HEK293 (cell line): ENCODE measurements at regions not wholly inside any gene's neighbourhood (a gene's known extent, or its start where the extent isn't known, plus 50 kb on each side); places are given as distances from the start of the nearest gene placed in this dataset.

Experiments
- HOXD13 ChIP-seq: sonication (generic); formaldehyde crosslinking; IDR thresholded peaks from 2 replicates; pipeline ENCODE4 v1.8.0; 2022; ENCODE audit warnings: missing genetic modification reagents, borderline replicate concordance
- KLF8 ChIP-seq: fragments of 450-650 bp; formaldehyde crosslinking; IDR thresholded peaks from 2 replicates; pipeline ENCODE4 v1.5.1; 2016; ENCODE audit warnings: missing biosample characterization, missing genetic modification characterization
- OVOL3 ChIP-seq: fragments of 450-650 bp; formaldehyde crosslinking; IDR thresholded peaks from 2 replicates; pipeline ENCODE4 v1.5.1; 2016; ENCODE audit warnings: missing biosample characterization, missing genetic modification characterization
- SCRT2 ChIP-seq: fragments of 450-650 bp; formaldehyde crosslinking; IDR thresholded peaks from 2 replicates; pipeline ENCODE4 v1.5.1; 2016; ENCODE audit warnings: missing biosample characterization, missing genetic modification characterization
- SETDB1 ChIP-seq: IDR thresholded peaks from one replicate; pipeline ENCODE4 v1.6.1; 2017; ENCODE audit warnings: mild to moderate bottlenecking, low read length, moderate library complexity, mixed read lengths; ENCODE audit not compliant: insufficient read length
- ZBTB17 ChIP-seq: fragments of 450-650 bp; formaldehyde crosslinking; IDR thresholded peaks from 2 replicates; pipeline ENCODE4 v1.5.1; 2016; ENCODE audit warnings: missing biosample characterization, missing genetic modification characterization
- ZBTB20 ChIP-seq: fragments of 450-650 bp; formaldehyde crosslinking; IDR thresholded peaks from 2 replicates; pipeline ENCODE4 v1.5.1; 2016; ENCODE audit warnings: missing biosample characterization, missing genetic modification characterization
- ZNF2 ChIP-seq: fragments of 450-650 bp; formaldehyde crosslinking; IDR thresholded peaks from 2 replicates; pipeline ENCODE4 v1.5.1; 2016; ENCODE audit warnings: missing biosample characterization, missing genetic modification characterization
- ZNF223 ChIP-seq: fragments of 450-650 bp; formaldehyde crosslinking; IDR thresholded peaks from 2 replicates; pipeline ENCODE4 v1.5.1; 2016; ENCODE audit warnings: missing biosample characterization, missing genetic modification characterization
- ZNF24 ChIP-seq: fragments of 450-650 bp; formaldehyde crosslinking; IDR thresholded peaks from 2 replicates; pipeline ENCODE4 v1.5.1; 2016; ENCODE audit warnings: missing biosample characterization, missing genetic modification characterization
- ZNF274 ChIP-seq, 2 experiments: fragments of 200-500 bp in 1 of 2; fragments of 450-650 bp in 1 of 2; sonication (Bioruptor generic) in 1 of 2; formaldehyde crosslinking in 1 of 2; IDR thresholded peaks; 2 replicates each; pipeline versions ENCODE4 v1.5.1 to v1.6.1; 2014 to 2016; ENCODE audit warnings: borderline replicate concordance in 1 of 2, inconsistent platforms in 1 of 2, low read length in 1 of 2, missing biosample characterization in 1 of 2, missing genetic modification characterization in 1 of 2
- ZNF621 ChIP-seq: fragments of 450-650 bp; formaldehyde crosslinking; IDR thresholded peaks from 2 replicates; pipeline ENCODE4 v1.5.1; 2017; ENCODE audit warnings: missing biosample characterization, missing genetic modification characterization
- ZNF658 ChIP-seq: fragments of 450-650 bp; formaldehyde crosslinking; IDR thresholded peaks from 2 replicates; pipeline ENCODE4; 2016; ENCODE audit warnings: missing biosample characterization, missing genetic modification characterization
- ZNF660 ChIP-seq: fragments of 450-650 bp; IDR thresholded peaks from 2 replicates; pipeline ENCODE4 v1.5.1; 2018; ENCODE audit warnings: missing biosample characterization, mild to moderate bottlenecking, missing genetic modification characterization
- ZNF830 ChIP-seq: fragments of 450-650 bp; IDR thresholded peaks from 2 replicates; pipeline ENCODE4 v1.5.0; 2018; ENCODE audit warnings: missing biosample characterization, missing genetic modification characterization, low read depth, mild to moderate bottlenecking, moderate library complexity
- ZSCAN16 ChIP-seq: fragments of 450-650 bp; formaldehyde crosslinking; IDR thresholded peaks from 2 replicates; pipeline ENCODE4 v1.5.1; 2016; ENCODE audit warnings: missing biosample characterization, missing genetic modification characterization
- TF ChIP-seq, protein P1 (sequence below): fragments of 450-650 bp; formaldehyde crosslinking; conservative IDR thresholded peaks from 2 replicates; pipeline ENCODE4 v1.5.1; 2016; ENCODE audit warnings: low read depth, missing biosample characterization, missing genetic modification characterization
- TF ChIP-seq, protein P2 (sequence below): fragments of 450-650 bp; IDR thresholded peaks from 2 replicates; pipeline ENCODE4 v1.5.1; 2018; ENCODE audit warnings: missing biosample characterization, mild to moderate bottlenecking, missing genetic modification characterization
- TF ChIP-seq, protein P3 (sequence below): fragments of 450-650 bp; formaldehyde crosslinking; IDR thresholded peaks from 2 replicates; pipeline ENCODE4 v1.5.1; 2016; ENCODE audit warnings: missing biosample characterization, missing genetic modification characterization
- TF ChIP-seq, protein P4 (sequence below): fragments of 450-650 bp; formaldehyde crosslinking; IDR thresholded peaks from 2 replicates; pipeline ENCODE4 v1.5.1; 2017; ENCODE audit warnings: missing biosample characterization, missing genetic modification characterization
- TF ChIP-seq, protein P5 (sequence below): fragments of 450-650 bp; formaldehyde crosslinking; IDR thresholded peaks from 2 replicates; pipeline ENCODE4 v1.5.1; 2016; ENCODE audit warnings: missing biosample characterization, missing genetic modification characterization
- TF ChIP-seq, protein P6 (sequence below): fragments of 450-650 bp; formaldehyde crosslinking; IDR thresholded peaks from 2 replicates; pipeline ENCODE4 v1.5.1; 2016; ENCODE audit warnings: missing biosample characterization, missing genetic modification characterization
- TF ChIP-seq, protein P7 (sequence below): fragments of 450-650 bp; formaldehyde crosslinking; IDR thresholded peaks from 2 replicates; pipeline ENCODE4 v1.5.1; 2016; ENCODE audit warnings: missing biosample characterization, missing genetic modification characterization

DNA sequence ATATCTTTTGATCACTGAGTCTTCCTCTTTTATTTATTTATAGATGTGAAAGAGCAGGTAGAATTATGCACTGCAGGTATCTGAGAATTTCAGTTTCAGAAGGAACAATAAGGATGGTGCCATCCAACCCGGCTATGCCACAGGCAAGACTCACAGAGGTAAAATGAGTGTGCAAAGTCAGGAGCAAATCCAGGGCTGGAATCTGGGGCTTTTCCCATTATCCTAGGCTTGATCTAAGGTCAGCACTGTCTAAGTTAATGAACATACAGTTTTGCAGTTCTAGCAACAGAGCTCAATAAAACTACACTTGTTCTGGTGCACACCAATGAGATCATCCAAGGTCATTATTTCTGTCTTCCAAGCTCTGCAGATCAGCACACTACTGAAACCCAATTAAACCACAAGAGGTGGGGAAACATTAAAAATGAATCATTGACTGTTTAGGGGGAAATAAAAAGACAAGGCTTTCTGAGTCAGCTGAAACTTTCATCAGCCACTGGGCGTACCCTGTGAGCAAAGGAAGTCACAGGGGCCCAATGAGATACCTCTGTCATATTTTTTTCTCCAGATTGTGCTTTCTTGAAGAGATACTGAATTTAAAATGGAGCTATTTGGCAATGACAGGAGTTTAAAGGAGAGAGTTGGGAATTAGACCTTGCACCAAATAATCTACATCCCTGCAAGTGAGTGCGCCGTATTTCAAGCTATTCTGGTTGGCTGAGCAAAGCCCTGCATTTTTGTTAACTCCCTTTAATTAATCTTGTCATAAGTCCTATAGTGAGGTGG is 662.2 kb upstream of the ZNF608 start (continued):
- TF ChIP-seq, protein P1, sequence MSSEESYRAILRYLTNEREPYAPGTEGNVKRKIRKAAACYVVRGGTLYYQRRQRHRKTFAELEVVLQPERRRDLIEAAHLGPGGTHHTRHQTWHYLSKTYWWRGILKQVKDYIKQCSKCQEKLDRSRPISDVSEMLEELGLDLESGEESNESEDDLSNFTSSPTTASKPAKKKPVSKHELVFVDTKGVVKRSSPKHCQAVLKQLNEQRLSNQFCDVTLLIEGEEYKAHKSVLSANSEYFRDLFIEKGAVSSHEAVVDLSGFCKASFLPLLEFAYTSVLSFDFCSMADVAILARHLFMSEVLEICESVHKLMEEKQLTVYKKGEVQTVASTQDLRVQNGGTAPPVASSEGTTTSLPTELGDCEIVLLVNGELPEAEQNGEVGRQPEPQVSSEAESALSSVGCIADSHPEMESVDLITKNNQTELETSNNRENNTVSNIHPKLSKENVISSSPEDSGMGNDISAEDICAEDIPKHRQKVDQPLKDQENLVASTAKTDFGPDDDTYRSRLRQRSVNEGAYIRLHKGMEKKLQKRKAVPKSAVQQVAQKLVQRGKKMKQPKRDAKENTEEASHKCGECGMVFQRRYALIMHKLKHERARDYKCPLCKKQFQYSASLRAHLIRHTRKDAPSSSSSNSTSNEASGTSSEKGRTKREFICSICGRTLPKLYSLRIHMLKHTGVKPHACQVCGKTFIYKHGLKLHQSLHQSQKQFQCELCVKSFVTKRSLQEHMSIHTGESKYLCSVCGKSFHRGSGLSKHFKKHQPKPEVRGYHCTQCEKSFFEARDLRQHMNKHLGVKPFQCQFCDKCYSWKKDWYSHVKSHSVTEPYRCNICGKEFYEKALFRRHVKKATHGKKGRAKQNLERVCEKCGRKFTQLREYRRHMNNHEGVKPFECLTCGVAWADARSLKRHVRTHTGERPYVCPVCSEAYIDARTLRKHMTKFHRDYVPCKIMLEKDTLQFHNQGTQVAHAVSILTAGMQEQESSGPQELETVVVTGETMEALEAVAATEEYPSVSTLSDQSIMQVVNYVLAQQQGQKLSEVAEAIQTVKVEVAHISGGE = 0 out of 2 replicates have a peak, but pooled peaks have one; percentile 9
- TF ChIP-seq ZSCAN16 (tag by site-specific recombination) (0 out of 2 replicates have a peak, but pooled peaks have one; percentile 45), ZBTB17 (tag by site-specific recombination) (peak; percentile 91), SCRT2 (tag by site-specific recombination) (peak; percentile 87), ZNF2 (tag by site-specific recombination) (no peak; the same call in none of the 2 replicates), ZNF274 (IDR thresholded peaks at IDR 0.05; ENCODE audit: low read length) (no peak), ZNF274 (tag by site-specific recombination; IDR thresholded peaks at IDR 0.05; ENCODE audit: borderline replicate concordance) (no peak), HOXD13 (CRISPR knock-in tag) (peak; percentile 12; the same call in 1 of the 2 replicates), ZNF658 (no peak), KLF8 (peak; percentile 64; the same call in 1 of the 2 replicates), ZNF660 (tag by site-specific recombination) (peak; percentile 96), ZNF621 (tag by site-specific recombination) (no peak), ZNF223 (tag by site-specific recombination) (no peak), ZBTB20 (tag by site-specific recombination) (peak; percentile 96), OVOL3 (tag by site-specific recombination) (peak; percentile 50), SETDB1 (no peak), ZNF24 (peak; percentile 93), ZNF830 (tag by site-specific recombination) (no peak)
- TF ChIP-seq, protein P2, sequence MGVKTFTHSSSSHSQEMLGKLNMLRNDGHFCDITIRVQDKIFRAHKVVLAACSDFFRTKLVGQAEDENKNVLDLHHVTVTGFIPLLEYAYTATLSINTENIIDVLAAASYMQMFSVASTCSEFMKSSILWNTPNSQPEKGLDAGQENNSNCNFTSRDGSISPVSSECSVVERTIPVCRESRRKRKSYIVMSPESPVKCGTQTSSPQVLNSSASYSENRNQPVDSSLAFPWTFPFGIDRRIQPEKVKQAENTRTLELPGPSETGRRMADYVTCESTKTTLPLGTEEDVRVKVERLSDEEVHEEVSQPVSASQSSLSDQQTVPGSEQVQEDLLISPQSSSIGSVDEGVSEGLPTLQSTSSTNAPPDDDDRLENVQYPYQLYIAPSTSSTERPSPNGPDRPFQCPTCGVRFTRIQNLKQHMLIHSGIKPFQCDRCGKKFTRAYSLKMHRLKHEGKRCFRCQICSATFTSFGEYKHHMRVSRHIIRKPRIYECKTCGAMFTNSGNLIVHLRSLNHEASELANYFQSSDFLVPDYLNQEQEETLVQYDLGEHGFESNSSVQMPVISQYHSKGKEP (tag by site-specific recombination) = peak; percentile 88; the same call in 1 of the 2 replicates
- TF ChIP-seq, protein P3, sequence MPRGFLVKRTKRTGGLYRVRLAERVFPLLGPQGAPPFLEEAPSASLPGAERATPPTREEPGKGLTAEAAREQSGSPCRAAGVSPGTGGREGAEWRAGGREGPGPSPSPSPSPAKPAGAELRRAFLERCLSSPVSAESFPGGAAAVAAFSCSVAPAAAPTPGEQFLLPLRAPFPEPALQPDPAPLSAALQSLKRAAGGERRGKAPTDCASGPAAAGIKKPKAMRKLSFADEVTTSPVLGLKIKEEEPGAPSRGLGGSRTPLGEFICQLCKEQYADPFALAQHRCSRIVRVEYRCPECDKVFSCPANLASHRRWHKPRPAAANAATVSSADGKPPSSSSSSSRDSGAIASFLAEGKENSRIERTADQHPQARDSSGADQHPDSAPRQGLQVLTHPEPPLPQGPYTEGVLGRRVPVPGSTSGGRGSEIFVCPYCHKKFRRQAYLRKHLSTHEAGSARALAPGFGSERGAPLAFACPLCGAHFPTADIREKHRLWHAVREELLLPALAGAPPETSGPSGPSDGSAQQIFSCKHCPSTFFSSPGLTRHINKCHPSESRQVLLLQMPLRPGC = peak; percentile 81
- TF ChIP-seq, protein P4, sequence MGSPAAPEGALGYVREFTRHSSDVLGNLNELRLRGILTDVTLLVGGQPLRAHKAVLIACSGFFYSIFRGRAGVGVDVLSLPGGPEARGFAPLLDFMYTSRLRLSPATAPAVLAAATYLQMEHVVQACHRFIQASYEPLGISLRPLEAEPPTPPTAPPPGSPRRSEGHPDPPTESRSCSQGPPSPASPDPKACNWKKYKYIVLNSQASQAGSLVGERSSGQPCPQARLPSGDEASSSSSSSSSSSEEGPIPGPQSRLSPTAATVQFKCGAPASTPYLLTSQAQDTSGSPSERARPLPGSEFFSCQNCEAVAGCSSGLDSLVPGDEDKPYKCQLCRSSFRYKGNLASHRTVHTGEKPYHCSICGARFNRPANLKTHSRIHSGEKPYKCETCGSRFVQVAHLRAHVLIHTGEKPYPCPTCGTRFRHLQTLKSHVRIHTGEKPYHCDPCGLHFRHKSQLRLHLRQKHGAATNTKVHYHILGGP (tag by site-specific recombination) = peak; percentile 46
- TF ChIP-seq, protein P5, sequence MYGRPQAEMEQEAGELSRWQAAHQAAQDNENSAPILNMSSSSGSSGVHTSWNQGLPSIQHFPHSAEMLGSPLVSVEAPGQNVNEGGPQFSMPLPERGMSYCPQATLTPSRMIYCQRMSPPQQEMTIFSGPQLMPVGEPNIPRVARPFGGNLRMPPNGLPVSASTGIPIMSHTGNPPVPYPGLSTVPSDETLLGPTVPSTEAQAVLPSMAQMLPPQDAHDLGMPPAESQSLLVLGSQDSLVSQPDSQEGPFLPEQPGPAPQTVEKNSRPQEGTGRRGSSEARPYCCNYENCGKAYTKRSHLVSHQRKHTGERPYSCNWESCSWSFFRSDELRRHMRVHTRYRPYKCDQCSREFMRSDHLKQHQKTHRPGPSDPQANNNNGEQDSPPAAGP (tag by site-specific recombination) = peak; percentile 67
- TF ChIP-seq, protein P6, sequence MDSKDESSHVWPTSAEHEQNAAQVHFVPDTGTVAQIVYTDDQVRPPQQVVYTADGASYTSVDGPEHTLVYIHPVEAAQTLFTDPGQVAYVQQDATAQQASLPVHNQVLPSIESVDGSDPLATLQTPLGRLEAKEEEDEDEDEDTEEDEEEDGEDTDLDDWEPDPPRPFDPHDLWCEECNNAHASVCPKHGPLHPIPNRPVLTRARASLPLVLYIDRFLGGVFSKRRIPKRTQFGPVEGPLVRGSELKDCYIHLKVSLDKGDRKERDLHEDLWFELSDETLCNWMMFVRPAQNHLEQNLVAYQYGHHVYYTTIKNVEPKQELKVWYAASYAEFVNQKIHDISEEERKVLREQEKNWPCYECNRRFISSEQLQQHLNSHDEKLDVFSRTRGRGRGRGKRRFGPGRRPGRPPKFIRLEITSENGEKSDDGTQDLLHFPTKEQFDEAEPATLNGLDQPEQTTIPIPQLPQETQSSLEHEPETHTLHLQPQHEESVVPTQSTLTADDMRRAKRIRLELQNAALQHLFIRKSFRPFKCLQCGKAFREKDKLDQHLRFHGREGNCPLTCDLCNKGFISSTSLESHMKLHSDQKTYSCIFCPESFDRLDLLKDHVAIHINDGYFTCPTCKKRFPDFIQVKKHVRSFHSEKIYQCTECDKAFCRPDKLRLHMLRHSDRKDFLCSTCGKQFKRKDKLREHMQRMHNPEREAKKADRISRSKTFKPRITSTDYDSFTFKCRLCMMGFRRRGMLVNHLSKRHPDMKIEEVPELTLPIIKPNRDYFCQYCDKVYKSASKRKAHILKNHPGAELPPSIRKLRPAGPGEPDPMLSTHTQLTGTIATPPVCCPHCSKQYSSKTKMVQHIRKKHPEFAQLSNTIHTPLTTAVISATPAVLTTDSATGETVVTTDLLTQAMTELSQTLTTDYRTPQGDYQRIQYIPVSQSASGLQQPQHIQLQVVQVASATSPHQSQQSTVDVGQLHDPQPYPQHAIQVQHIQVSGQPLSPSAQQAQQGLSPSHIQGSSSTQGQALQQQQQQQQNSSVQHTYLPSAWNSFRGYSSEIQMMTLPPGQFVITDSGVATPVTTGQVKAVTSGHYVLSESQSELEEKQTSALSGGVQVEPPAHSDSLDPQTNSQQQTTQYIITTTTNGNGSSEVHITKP (tag by site-specific recombination) = peak; percentile 89
- TF ChIP-seq, protein P7, sequence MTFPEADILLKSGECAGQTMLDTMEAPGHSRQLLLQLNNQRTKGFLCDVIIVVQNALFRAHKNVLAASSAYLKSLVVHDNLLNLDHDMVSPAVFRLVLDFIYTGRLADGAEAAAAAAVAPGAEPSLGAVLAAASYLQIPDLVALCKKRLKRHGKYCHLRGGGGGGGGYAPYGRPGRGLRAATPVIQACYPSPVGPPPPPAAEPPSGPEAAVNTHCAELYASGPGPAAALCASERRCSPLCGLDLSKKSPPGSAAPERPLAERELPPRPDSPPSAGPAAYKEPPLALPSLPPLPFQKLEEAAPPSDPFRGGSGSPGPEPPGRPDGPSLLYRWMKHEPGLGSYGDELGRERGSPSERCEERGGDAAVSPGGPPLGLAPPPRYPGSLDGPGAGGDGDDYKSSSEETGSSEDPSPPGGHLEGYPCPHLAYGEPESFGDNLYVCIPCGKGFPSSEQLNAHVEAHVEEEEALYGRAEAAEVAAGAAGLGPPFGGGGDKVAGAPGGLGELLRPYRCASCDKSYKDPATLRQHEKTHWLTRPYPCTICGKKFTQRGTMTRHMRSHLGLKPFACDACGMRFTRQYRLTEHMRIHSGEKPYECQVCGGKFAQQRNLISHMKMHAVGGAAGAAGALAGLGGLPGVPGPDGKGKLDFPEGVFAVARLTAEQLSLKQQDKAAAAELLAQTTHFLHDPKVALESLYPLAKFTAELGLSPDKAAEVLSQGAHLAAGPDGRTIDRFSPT (tag by site-specific recombination) = peak; percentile 64
